ENCODE measurements at regions not wholly inside any gene's neighbourhood (a gene's known extent, or its start where the extent isn't known, plus 50 kb on each side); places are given as distances from the start of the nearest gene placed in this dataset.

DNA sequence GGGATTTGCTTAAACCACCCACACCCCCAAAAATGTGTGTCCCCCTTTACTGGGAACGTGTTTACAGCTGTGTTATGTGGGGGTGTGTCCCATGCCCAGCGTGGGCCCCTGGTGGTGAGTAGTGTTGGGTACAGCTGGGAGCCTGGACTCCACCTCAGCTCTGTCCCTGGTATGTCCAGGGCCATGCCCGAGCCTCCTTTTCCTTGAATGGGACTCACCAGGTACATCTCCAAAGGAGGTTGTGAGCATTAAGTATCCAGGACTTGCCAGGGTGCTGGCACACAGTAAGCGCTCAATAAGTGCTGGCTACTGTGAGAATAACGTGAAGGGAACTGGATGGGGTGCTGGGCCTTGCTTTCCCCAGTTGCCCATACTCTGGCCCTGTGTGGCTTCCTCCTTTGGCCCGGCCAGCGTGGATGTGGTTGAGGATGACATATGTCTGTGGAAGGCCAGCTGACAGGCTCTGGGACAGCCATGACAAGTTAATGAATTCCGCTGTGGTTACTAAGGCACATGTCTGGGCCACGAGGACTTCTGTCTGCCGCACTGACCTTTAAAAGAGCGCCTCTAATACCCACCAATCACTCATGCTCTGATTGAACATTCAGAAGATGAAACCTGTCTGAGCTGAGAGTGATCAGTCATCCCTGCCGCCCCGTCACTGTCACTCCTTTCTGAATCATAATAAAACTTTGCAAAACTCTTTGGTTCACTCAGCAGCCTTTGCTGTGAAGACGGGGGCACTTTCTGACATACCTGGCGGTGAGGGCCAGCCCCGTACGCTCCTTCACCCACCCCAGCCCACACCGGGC, 74.7 kb downstream of the DIO3 start:
- no peaks in the 10 kb centered on the region for H3K9me3 ChIP-seq (ENCODE audit: control insufficient read depth, insufficient read depth, low read depth, low read length)
- POLR2A ChIA-PET, result no interaction called here

GRCh38 chr14:101639241-101639833, 78.0 kb downstream of the DIO3 start:
- TF ChIP-seq ZNF664 (tag by site-specific recombination; IDR thresholded peaks at IDR 0.05) (no peak), ZBTB48 (tag by site-specific recombination; IDR thresholded peaks at IDR 0.05) (no peak), ZNF510 (tag by site-specific recombination; IDR thresholded peaks at IDR 0.05; ENCODE audit: insufficient replicate concordance) (no peak), ZFP3 (tag by site-specific recombination; IDR thresholded peaks at IDR 0.05; ENCODE audit: low read depth) (no peak), ZNF776 (tag by site-specific recombination; IDR thresholded peaks at IDR 0.05; ENCODE audit: borderline replicate concordance) (no peak), SP3 (tag by site-specific recombination; IDR thresholded peaks at IDR 0.05) (no peak), ZBTB17 (tag by site-specific recombination; IDR thresholded peaks at IDR 0.05) (no peak), ZNF350 (tag by site-specific recombination; IDR thresholded peaks at IDR 0.05) (no peak), ZNF302 (tag by site-specific recombination; IDR thresholded peaks at IDR 0.05; ENCODE audit: low read depth) (no peak), BCL6B (tag by site-specific recombination; IDR thresholded peaks at IDR 0.05) (no peak)
- TF ChIP-seq, protein P1, sequence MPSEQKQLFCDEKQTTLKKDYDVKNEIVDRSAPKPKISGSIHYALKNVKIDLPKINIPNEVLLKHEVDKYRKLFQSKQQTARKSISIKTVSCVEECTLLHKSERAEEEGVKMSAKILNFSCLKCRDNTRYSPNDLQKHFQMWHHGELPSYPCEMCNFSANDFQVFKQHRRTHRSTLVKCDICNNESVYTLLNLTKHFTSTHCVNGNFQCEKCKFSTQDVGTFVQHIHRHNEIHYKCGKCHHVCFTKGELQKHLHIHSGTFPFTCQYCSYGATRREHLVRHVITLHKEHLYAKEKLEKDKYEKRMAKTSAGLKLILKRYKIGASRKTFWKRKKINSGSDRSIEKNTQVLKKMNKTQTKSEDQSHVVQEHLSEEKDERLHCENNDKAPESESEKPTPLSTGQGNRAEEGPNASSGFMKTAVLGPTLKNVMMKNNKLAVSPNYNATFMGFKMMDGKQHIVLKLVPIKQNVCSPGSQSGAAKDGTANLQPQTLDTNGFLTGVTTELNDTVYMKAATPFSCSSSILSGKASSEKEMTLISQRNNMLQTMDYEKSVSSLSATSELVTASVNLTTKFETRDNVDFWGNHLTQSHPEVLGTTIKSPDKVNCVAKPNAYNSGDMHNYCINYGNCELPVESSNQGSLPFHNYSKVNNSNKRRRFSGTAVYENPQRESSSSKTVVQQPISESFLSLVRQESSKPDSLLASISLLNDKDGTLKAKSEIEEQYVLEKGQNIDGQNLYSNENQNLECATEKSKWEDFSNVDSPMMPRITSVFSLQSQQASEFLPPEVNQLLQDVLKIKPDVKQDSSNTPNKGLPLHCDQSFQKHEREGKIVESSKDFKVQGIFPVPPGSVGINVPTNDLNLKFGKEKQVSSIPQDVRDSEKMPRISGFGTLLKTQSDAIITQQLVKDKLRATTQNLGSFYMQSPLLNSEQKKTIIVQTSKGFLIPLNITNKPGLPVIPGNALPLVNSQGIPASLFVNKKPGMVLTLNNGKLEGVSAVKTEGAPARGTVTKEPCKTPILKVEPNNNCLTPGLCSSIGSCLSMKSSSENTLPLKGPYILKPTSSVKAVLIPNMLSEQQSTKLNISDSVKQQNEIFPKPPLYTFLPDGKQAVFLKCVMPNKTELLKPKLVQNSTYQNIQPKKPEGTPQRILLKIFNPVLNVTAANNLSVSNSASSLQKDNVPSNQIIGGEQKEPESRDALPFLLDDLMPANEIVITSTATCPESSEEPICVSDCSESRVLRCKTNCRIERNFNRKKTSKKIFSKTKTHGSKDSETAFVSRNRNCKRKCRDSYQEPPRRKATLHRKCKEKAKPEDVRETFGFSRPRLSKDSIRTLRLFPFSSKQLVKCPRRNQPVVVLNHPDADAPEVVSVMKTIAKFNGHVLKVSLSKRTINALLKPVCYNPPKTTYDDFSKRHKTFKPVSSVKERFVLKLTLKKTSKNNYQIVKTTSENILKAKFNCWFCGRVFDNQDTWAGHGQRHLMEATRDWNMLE (tag by site-specific recombination; conservative IDR thresholded peaks at IDR 0.05; ENCODE audit: low read depth), result no peak
- TF ChIP-seq, protein P2, sequence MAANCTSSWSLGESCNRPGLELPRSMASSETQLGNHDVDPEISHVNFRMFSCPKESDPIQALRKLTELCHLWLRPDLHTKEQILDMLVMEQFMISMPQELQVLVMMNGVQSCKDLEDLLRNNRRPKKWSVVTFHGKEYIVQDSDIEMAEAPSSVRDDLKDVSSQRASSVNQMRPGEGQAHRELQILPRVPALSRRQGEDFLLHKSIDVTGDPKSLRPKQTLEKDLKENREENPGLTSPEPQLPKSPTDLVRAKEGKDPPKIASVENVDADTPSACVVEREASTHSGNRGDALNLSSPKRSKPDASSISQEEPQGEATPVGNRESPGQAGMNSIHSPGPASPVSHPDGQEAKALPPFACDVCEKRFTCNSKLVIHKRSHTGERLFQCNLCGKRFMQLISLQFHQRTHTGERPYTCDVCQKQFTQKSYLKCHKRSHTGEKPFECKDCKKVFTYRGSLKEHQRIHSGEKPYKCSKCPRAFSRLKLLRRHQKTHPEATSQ (tag by site-specific recombination; IDR thresholded peaks at IDR 0.05), result no peak
- Histone ChIP-seq H3K36me3 (ENCODE audit: control insufficient read depth in 2 of 2, insufficient read depth in 1 of 2, low read length in 2 of 2) (no peaks in the 10 kb centered on the region), H3K27ac (ENCODE audit: extremely low read depth, low read depth, low read length) (no peak overlapping the region), H3K4me1 (ENCODE audit: control insufficient read depth, insufficient read depth, low read length) (no peaks in the 10 kb centered on the region), H3K4me3 (ENCODE audit: low read depth, low read length) (no peak overlapping the region), H3K9me3 (ENCODE audit: control insufficient read depth, insufficient read depth, low read depth, low read length) (no peaks in the 10 kb centered on the region)
- ChIA-PET CTCF (interaction anchor here (0.7 kb wide), 1 partner anchor 549 kb away, joined by 3 read pairs; no protein-coding TSS in a partner anchor), POLR2A (no interaction called here)

More for the DNA sequence above, 74.7 kb downstream of the DIO3 start:
- Histone ChIP-seq H3K27ac (ENCODE audit: extremely low read depth, low read depth, low read length) (no peak overlapping the region), H3K36me3 (ENCODE audit: control insufficient read depth in 2 of 2, insufficient read depth in 1 of 2, low read length in 2 of 2) (no peaks in the 10 kb centered on the region), H3K4me1 (ENCODE audit: control insufficient read depth, insufficient read depth, low read length) (no peaks in the 10 kb centered on the region), H3K4me3 (ENCODE audit: low read depth, low read length) (no peak overlapping the region)
- CTCF ChIA-PET, result no interaction called here
- TF ChIP-seq TSHZ1 (tag by site-specific recombination; IDR thresholded peaks at IDR 0.05; ENCODE audit: borderline replicate concordance) (no peak), ZNF366 (tag by site-specific recombination; conservative IDR thresholded peaks at IDR 0.05) (no peak), ZNF701 (tag by site-specific recombination; IDR thresholded peaks at IDR 0.05) (no peak), IKZF3 (tag by site-specific recombination; IDR thresholded peaks at IDR 0.05) (no peak), GLIS1 (tag by site-specific recombination; IDR thresholded peaks at IDR 0.05) (no peak), ZNF501 (tag by site-specific recombination; IDR thresholded peaks at IDR 0.05) (no peak), ZNF544 (tag by site-specific recombination; IDR thresholded peaks at IDR 0.05) (no peak), ZNF514 (tag by site-specific recombination; IDR thresholded peaks at IDR 0.05) (no peak)
